HL-60 (cell line): ENCODE measurements at regions not wholly inside any gene's neighbourhood (a gene's known extent, or its start where the extent isn't known, plus 50 kb on each side); places are given as distances from the start of the nearest gene placed in this dataset.

ENCODE experiments used
- DNase-seq, 2 experiments: peaks; one replicate each; pipeline ENCODE4 v3.0.0-alpha.2; 2010 to 2020; ENCODE audit warnings: low read depth in 1 of 2, low spot score in 1 of 2
- H3K27ac ChIP-seq: fragments of 250-450 bp; sonication (Bioruptor Pico); replicated peaks from 2 replicates; pipeline ENCODE4 v1.5.1; 2020; ENCODE audit warnings: mild to moderate bottlenecking, moderate library complexity
- H3K27me3 ChIP-seq: fragments of 250-450 bp; sonication (Bioruptor Pico); 2 replicates; pipeline ENCODE4 v1.5.1; 2021; ENCODE audit warnings: mild to moderate bottlenecking, moderate library complexity; ENCODE audit not compliant: insufficient read depth, poor library complexity, severe bottlenecking
- H3K4me3 ChIP-seq: replicated peaks from 2 replicates; pipeline ENCODE4 v1.5.1; 2011; ENCODE audit warnings: mild to moderate bottlenecking, control low read depth, low read length; ENCODE audit not compliant: insufficient read depth
- CTCF ChIP-seq: IDR thresholded peaks from one replicate; pipeline ENCODE4 v1.5.1; 2011; ENCODE audit warnings: low read length, control low read depth, inconsistent platforms; ENCODE audit not compliant: insufficient read depth
- GABPA ChIP-seq: IDR thresholded peaks from 2 replicates; pipeline ENCODE4 v1.6.1; 2012; ENCODE audit warnings: low read depth
- POLR2AphosphoS5 ChIP-seq: IDR thresholded peaks from 2 replicates; pipeline ENCODE4 v1.6.1; 2012; ENCODE audit warnings: low read depth
- REST ChIP-seq: IDR thresholded peaks from 2 replicates; pipeline ENCODE4 v1.6.1; 2012; ENCODE audit warnings: low read depth; ENCODE audit not compliant: insufficient replicate concordance
- SPI1 ChIP-seq: IDR thresholded peaks from 2 replicates; pipeline ENCODE4 v1.6.1; 2012; ENCODE audit warnings: low read depth, mild to moderate bottlenecking, borderline replicate concordance

- H3K4me3 ChIP-seq = no peak overlapping the region
- H3K27ac ChIP-seq = no peak overlapping the region
- H3K27me3 ChIP-seq = no peaks in the 10 kb centered on the region
- TF ChIP-seq CTCF = no peak
- no peak for TF ChIP-seq POLR2AphosphoS5
- TF ChIP-seq REST = no peak
- no peak for TF ChIP-seq SPI1
- TF ChIP-seq GABPA = no peak
- peak; percentile 6 to 29 for DNase-seq
Measured at GRCh38 chr10:78853864-78854263, 214.9 kb upstream of the ZMIZ1 start.

- Histone ChIP-seq H3K27me3 (no peaks in the 10 kb centered on the region), H3K4me3 (no peak overlapping the region), H3K27ac (no peak overlapping the region)
- no peak for DNase-seq
- TF ChIP-seq CTCF = no peak
- no peak for TF ChIP-seq REST
- TF ChIP-seq SPI1 = no peak
- TF ChIP-seq GABPA = no peak
- no peak for TF ChIP-seq POLR2AphosphoS5
Measured at GRCh38 chr10:78856421-78856820, 212.3 kb upstream of the ZMIZ1 start.

- H3K27ac ChIP-seq = no peak overlapping the region
- H3K27me3 ChIP-seq = no peaks in the 10 kb centered on the region
- no peak for TF ChIP-seq REST
- no peak for TF ChIP-seq SPI1
- no peak for TF ChIP-seq POLR2AphosphoS5
- no peak for TF ChIP-seq CTCF
- TF ChIP-seq GABPA = no peak
- H3K4me3 ChIP-seq = no peak overlapping the region
- DNase-seq = no peak
Measured at GRCh38 chr10:78857193-78857592, 211.6 kb upstream of the ZMIZ1 start.
